Parathyroid adenoma (tissue), 2 donors: ENCODE measurements at regions not wholly inside any gene's neighbourhood (a gene's known extent, or its start where the extent isn't known, plus 50 kb on each side); places are given as distances from the start of the nearest gene placed in this dataset.
"Not testable (repeated sequence)": the region's sequence is repeated elsewhere in the genome, so short reads cannot be mapped to it uniquely, and the experiment has no call there.

Source experiments
- H2AFZ ChIP-seq: fragments of 300-600 bp; sonication (generic); one replicate; pipeline ENCODE4 v1.7.0; 2017; ENCODE audit warnings: antibody characterized with exemption, mild to moderate bottlenecking
- H3K27ac ChIP-seq: fragments of 300-600 bp; sonication (generic); one replicate; pipeline ENCODE4 v1.7.0; 2017
- H3K27me3 ChIP-seq: fragments of 300-600 bp; sonication (generic); one replicate; pipeline ENCODE4 v1.7.0; 2017; ENCODE audit warnings: low read length; ENCODE audit not compliant: control insufficient read depth, insufficient read depth
- H3K36me3 ChIP-seq: fragments of 300-600 bp; sonication (generic); one replicate; pipeline ENCODE4 v1.7.0; 2017; ENCODE audit warnings: low read length; ENCODE audit not compliant: control insufficient read depth, insufficient read depth
- H3K4me1 ChIP-seq: fragments of 300-600 bp; sonication (generic); one replicate; pipeline ENCODE4 v1.7.0; 2017; ENCODE audit warnings: control low read depth
- H3K4me2 ChIP-seq: fragments of 300-600 bp; sonication (generic); one replicate; pipeline ENCODE4 v1.7.0; 2017; ENCODE audit warnings: low read length
- H3K4me3 ChIP-seq: fragments of 300-600 bp; sonication (generic); one replicate; pipeline ENCODE4 v1.7.0; 2017; ENCODE audit warnings: low read depth, low read length
- H3K79me2 ChIP-seq: fragments of 300-600 bp; sonication (generic); one replicate; pipeline ENCODE4 v1.7.0; 2017; ENCODE audit warnings: control low read depth
- H3K9ac ChIP-seq: fragments of 300-600 bp; sonication (generic); one replicate; pipeline ENCODE4 v1.7.0; 2017; ENCODE audit warnings: mild to moderate bottlenecking
- H3K9me3 ChIP-seq: fragments of 300-600 bp; sonication (generic); one replicate; pipeline ENCODE4 v1.7.0; 2017; ENCODE audit warnings: low read length; ENCODE audit not compliant: control insufficient read depth
- CTCF ChIP-seq: fragments of 300-600 bp; sonication (generic); IDR thresholded peaks from one replicate; pipeline ENCODE4 v1.7.0; 2017; ENCODE audit warnings: antibody characterized with exemption, mild to moderate bottlenecking
- donor health status: primary hyperparathyroidism.

- Histone ChIP-seq H3K4me2 (no peak overlapping the region), H3K9ac (no peak overlapping the region), H2AFZ (no peak overlapping the region), H3K79me2 (no peaks in the 10 kb centered on the region), H3K27ac (no peak overlapping the region), H3K4me1 (no peaks in the 10 kb centered on the region), H3K4me3 (no peak overlapping the region), H3K27me3 (no peaks in the 10 kb centered on the region), H3K9me3 (no peaks in the 10 kb centered on the region), H3K36me3 (no peaks in the 10 kb centered on the region)
- TF ChIP-seq CTCF: no peak
These were observed 326.4 kb downstream of the DCHS2 start for GRCh38 chr4:154164931-154165839.

DNA sequence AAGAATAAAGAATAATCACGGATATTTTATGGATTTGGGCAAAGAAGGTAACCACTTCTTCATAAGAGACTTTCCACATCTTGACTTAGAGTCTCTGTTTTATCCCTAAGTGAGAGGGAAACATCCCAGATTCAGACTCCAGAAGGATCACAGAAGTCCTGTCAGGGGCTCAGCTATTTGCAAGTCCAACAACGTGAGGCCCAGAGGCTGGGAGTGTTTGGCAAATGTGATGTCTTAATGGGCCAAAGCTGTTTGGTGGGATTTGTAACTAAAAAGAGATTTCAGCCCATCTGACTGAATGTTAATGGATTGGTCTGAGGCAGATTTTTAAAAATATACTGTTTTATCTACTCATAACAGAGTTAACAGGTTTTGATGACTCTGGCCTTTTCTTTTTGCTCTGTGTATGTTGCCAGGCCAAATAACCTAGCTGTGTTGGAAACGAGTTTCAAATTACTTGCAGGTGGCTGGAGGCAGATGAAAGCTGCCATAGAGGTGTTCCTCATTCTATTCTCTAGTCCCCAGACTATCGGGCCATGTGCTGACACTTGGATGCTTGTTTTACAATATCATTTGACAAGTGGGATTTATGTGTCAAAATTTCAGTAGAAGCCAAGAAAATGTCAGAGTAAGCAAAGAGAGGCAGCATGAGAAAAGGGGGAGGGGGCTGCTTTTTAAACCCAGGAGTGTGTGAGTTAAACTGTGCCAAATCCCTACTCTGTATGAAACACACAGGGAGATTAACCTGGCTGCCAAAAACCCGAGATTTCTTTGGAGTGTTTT lies 330.9 kb downstream of the DCHS2 start:
- H3K4me2 ChIP-seq: no peak overlapping the region
- TF ChIP-seq CTCF: no peak

DNA sequence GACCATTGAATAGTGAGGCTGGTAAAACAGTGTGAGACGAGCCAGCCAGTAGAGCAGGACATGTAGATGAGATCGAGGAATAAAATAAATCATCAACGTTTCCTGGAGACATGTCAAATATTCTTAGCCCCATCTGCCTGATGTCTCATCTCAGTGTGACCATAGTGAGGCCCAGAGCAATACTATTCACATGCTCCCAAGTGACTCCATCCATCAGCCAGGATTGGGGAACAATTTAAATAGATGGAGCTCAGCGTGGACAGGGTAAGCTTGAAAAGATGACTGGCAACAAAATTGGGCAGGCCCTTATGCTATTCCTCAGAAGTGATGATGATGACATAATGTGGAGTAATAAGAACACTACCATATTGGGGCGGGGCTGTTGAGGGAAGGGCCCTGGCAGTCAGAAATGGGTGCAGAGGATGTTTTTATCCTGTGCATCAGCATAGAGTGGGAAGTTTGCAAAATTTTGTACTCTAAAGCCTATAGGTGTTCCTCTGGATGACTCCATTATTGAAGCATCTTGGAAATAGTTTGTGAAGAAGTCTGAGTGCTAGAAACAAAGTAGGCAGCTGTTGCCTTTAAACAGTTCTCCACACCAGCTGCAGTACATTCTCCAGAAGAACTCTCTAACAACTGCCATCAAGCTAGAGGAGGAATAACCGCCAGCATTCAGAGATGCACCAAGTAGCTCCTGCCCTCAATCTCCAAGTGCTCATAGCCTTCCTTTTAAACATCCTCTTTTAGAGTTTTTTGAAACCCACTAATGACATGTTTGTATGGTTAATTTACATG lies 333.0 kb downstream of the DCHS2 start:
- H3K27me3 ChIP-seq: no peaks in the 10 kb centered on the region

More for the DNA sequence above, 330.9 kb downstream of the DCHS2 start:
- no peaks in the 10 kb centered on the region for H3K36me3 ChIP-seq
- H3K79me2 ChIP-seq: no peaks in the 10 kb centered on the region
- H3K27me3 ChIP-seq: no peaks in the 10 kb centered on the region
- H3K4me3 ChIP-seq: no peak overlapping the region
- H3K27ac ChIP-seq: no peak overlapping the region
- no peak overlapping the region for H3K9ac ChIP-seq
- H3K4me1 ChIP-seq: no peaks in the 10 kb centered on the region
- no peak overlapping the region for H2AFZ ChIP-seq
- H3K9me3 ChIP-seq: no peaks in the 10 kb centered on the region

DNA sequence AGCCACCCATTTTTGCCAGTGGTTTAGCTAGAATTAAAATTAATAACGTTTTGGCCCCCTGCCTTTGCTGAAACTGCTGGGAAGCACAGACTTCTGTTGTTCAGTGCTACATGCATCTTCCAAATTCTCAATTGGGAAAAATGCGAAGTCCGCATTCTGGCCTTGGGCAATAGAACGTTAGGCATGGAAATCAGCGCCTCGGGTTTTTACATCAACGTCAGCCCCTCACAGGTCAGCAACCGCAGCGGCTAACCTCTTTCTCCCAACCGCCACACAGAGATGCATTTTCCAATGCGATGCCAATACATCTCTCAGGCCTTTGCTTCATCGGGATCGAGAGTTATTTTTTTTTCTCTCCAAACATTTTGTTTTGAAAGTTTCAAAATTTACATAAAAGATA lies 339.1 kb downstream of the DCHS2 start:
- no peaks in the 10 kb centered on the region for H3K36me3 ChIP-seq
- no peak overlapping the region for H3K4me2 ChIP-seq
- H3K79me2 ChIP-seq: no peaks in the 10 kb centered on the region
- H3K4me3 ChIP-seq: no peak overlapping the region
- H3K27me3 ChIP-seq: no peaks in the 10 kb centered on the region
- TF ChIP-seq CTCF: no peak
- no peaks in the 10 kb centered on the region for H3K9me3 ChIP-seq
- H3K9ac ChIP-seq: no peak overlapping the region
- H3K4me1 ChIP-seq: no peaks in the 10 kb centered on the region
- no peak overlapping the region for H3K27ac ChIP-seq
- H2AFZ ChIP-seq: no peak overlapping the region

More for the DNA sequence above, 333.0 kb downstream of the DCHS2 start:
- TF ChIP-seq CTCF: no peak
- H3K27ac ChIP-seq: no peak overlapping the region
- H3K4me2 ChIP-seq: no peak overlapping the region
- no peaks in the 10 kb centered on the region for H3K79me2 ChIP-seq
- H2AFZ ChIP-seq: no peak overlapping the region
- H3K4me3 ChIP-seq: no peak overlapping the region
- H3K9me3 ChIP-seq: no peaks in the 10 kb centered on the region
- no peaks in the 10 kb centered on the region for H3K36me3 ChIP-seq
- no peak overlapping the region for H3K9ac ChIP-seq
- no peaks in the 10 kb centered on the region for H3K4me1 ChIP-seq

GRCh38 chr4:154149236-154149635 lies 342.4 kb downstream of the DCHS2 start:
- not testable (repeated sequence) for H3K36me3 ChIP-seq, H3K27me3 ChIP-seq, H3K27ac ChIP-seq, H2AFZ ChIP-seq, H3K9me3 ChIP-seq, H3K9ac ChIP-seq, H3K4me2 ChIP-seq, H3K4me1 ChIP-seq, H3K79me2 ChIP-seq, H3K4me3 ChIP-seq
